Bronchial epithelial cell (primary cell): ENCODE measurements at regions not wholly inside any gene's neighbourhood (a gene's known extent, or its start where the extent isn't known, plus 50 kb on each side); places are given as distances from the start of the nearest gene placed in this dataset.

Experiments used
- DNase-seq: peaks from one replicate; pipeline ENCODE4 v3.0.0-alpha.2; 2010; ENCODE audit warnings: low read depth
- FAIRE-seq: peaks from 2 replicates; lab custom pipeline; 2011; peaks lifted over from hg19 to GRCh38; lab: Jason Lieb, UNC
- H3K27me3 ChIP-seq: 2 replicates; pipeline ENCODE4 v1.5.1; 2011; ENCODE audit warnings: low read length; ENCODE audit not compliant: control insufficient read depth, insufficient read depth
- H3K36me3 ChIP-seq: 2 replicates; pipeline ENCODE4 v1.5.1; 2011; ENCODE audit warnings: low read length; ENCODE audit not compliant: control insufficient read depth, insufficient read depth
- H3K4me3 ChIP-seq: 2 replicates; pipeline ENCODE4 v1.5.1; 2011; ENCODE audit warnings: mild to moderate bottlenecking, low read depth, low read length, control low read depth
- TF ChIP-seq, protein P1 (sequence below): IDR thresholded peaks from 2 replicates; pipeline ENCODE4 v1.5.1; 2011; ENCODE audit warnings: mild to moderate bottlenecking, moderate library complexity, low read length, control low read depth, inconsistent platforms; ENCODE audit not compliant: insufficient read depth, severe bottlenecking

DNA sequence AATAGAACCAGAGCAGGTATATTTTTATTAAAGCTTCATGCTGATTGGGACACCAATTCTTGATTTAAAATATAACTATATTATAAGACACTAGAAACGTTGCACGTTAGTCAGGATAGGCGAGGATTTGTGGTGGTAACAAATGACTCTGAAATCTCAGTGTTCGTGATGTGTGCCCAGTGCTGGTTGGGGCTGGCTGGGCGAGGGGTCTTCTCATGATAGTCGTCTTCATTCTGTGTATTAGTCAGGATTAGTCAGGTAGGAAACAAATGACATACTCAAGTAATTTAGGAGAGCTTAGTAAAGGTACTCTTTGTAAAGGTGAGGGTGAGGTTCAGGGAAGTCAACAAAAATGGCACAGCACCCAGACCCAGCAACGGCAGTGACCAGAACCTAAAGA, 73.9 kb upstream of the HIF1A start:
- Histone ChIP-seq H3K36me3 (no peaks in the 10 kb centered on the region), H3K27me3 (no peaks in the 10 kb centered on the region), H3K4me3 (no peak overlapping the region)
- DNase-seq, result no peak
- no peak for FAIRE-seq
- TF ChIP-seq, protein P1, sequence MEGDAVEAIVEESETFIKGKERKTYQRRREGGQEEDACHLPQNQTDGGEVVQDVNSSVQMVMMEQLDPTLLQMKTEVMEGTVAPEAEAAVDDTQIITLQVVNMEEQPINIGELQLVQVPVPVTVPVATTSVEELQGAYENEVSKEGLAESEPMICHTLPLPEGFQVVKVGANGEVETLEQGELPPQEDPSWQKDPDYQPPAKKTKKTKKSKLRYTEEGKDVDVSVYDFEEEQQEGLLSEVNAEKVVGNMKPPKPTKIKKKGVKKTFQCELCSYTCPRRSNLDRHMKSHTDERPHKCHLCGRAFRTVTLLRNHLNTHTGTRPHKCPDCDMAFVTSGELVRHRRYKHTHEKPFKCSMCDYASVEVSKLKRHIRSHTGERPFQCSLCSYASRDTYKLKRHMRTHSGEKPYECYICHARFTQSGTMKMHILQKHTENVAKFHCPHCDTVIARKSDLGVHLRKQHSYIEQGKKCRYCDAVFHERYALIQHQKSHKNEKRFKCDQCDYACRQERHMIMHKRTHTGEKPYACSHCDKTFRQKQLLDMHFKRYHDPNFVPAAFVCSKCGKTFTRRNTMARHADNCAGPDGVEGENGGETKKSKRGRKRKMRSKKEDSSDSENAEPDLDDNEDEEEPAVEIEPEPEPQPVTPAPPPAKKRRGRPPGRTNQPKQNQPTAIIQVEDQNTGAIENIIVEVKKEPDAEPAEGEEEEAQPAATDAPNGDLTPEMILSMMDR, result no peak

DNA sequence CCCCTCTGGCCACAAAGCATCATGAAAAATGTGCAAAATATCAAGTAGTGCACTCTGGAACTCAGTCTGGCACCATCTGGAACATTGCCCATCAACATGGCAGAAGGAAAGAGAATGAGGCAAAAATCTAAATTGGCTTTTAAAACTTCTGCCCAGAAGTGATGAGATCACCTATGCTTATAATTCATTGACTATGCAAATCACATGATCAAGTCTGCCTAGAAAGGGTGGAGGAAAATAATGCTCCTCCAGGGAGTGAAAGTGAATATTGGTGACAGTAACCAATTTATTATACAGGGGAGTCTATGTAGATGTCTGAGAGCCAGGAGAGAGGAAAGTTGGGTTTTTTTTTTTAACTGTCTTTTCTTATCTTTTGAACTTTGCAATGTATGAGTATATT, 73.3 kb upstream of the HIF1A start:
- TF ChIP-seq, protein P1, result no peak
- no peak for FAIRE-seq
- DNase-seq, result no peak

DNA sequence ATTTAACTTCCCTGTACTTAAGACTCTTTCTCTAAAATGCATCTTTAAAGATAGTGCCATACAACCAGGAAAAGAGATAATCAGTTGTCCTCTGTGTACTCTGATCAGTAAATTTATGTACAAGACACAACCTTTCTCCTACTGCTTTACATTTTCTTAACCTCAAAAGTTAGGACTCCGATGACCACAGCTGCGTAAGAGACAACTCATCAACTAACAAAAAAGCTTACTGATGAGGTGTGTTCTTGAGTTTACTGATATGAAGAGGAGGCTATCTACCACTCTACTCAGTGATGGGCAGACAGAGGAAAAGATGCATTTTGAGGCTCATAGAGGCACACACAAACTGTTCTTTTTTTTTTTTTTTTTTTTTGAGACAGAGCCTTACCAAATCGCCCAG, 71.4 kb upstream of the HIF1A start:
- H3K4me3 ChIP-seq, result no peak overlapping the region
- FAIRE-seq (no peak), DNase-seq (no peak)
- no peaks in the 10 kb centered on the region for H3K36me3 ChIP-seq
- H3K27me3 ChIP-seq, result no peaks in the 10 kb centered on the region
- TF ChIP-seq, protein P1, result no peak

More for the DNA sequence above, 73.3 kb upstream of the HIF1A start:
- H3K27me3 ChIP-seq, result no peaks in the 10 kb centered on the region
- no peak overlapping the region for H3K4me3 ChIP-seq
- no peaks in the 10 kb centered on the region for H3K36me3 ChIP-seq

DNA sequence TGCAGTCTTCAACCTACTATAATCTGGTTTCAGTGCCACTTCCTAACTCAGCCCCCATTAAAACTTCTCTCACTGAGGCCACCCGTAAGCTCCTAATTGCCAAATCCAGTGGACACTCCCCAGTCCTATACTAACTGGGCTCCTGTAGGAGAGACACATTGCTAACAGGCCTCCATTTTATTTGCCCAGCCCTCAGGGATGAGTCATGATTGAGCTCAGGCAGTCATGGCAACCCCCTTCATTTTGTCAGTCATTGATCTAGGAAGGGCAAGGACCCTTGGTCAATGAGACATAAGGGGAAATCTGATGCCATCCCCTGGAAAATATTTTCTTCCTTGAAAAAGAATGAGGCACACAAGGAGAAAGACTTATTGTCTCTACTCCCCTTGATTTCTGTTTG, 70.1 kb upstream of the HIF1A start:
- FAIRE-seq, result no peak
- H3K36me3 ChIP-seq, result no peaks in the 10 kb centered on the region
- no peak overlapping the region for H3K4me3 ChIP-seq
- TF ChIP-seq, protein P1, result no peak
- DNase-seq, result peak; percentile 67
- H3K27me3 ChIP-seq, result no peaks in the 10 kb centered on the region

DNA sequence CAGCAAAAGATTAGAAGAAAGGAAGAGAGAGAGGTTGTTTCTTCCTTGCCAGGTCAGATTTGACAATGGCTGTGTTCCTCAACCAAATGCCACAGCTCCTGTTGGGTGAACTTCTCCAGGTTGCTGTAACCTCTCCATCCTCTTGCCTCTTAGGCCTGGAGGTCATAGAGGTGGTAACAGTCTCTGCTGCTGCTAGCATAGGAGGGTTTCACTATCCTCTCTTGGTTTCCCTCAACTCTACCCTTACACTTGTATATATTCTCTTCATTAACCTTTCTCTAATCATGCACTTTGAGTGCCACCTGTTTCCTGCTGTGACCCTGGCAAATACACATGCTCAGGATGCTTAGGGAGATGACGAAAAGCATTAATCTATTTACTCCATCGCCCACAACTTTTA, 67.7 kb upstream of the HIF1A start:
- H3K27me3 ChIP-seq, result no peaks in the 10 kb centered on the region
- no peak for FAIRE-seq
- TF ChIP-seq, protein P1, result no peak
- no peak for DNase-seq
- no peaks in the 10 kb centered on the region for H3K36me3 ChIP-seq
- no peak overlapping the region for H3K4me3 ChIP-seq

DNA sequence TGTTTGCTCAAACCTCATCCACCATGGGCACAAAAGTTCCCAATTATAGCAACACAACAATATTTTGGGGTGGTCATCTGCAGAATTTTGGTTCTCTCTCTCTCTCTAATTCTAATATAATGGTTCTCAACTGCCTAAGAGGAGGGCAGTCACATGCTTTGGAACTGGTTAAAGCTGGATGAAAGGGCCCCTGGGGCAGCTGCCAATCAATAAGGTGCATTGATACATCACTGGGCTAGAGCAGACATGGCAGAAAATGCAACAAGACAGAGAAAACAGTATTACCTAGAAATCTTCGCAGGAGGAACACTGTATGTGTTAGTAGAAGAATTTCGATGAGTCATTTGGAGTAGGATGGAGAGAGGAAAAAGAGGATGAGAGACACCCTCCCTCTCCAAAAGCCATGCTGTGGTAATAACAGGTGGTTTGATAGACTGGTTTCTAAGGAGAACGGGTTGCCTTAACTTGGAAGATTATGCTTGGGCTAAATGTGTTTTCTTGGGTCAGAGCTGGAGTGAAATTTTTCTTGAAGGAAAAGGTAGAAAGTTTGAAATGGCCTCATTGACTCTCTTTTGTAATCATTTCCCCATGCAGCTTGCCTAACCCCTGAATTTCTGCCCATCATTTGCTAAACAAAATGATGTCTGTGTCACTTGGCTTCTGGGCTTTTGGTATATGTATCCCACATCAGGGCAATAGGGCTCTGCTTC, 67.1 kb upstream of the HIF1A start:
- FAIRE-seq (no peak), DNase-seq (no peak)
- Histone ChIP-seq H3K27me3 (no peaks in the 10 kb centered on the region), H3K36me3 (no peaks in the 10 kb centered on the region), H3K4me3 (no peak overlapping the region)
- TF ChIP-seq, protein P1, result no peak
